HepG2 (cell line): ENCODE measurements at regions not wholly inside any gene's neighbourhood (a gene's known extent, or its start where the extent isn't known, plus 50 kb on each side); places are given as distances from the start of the nearest gene placed in this dataset.

Experiments used
- ATAC-seq: fragments of 200-7000 bp; cut with Tn5 transposase; 3 replicates; pipeline ENCODE4 v1.9.1; 2020; ENCODE audit warnings: mild to moderate bottlenecking, moderate library complexity
- BruUV-seq: library from RNA; stranded (reverse); fragments of 400-500 nt; replicated peaks from 2 replicates; lab custom pipeline; 2021; lab: Mats Ljungman, UMichigan
- CTCF ChIA-PET: fragments of 300-600 bp; formaldehyde crosslinking; extraction: SDS; loops from one replicate; lab custom pipeline; 2021; ENCODE audit warnings: low total read pairs, inconsistent platforms, low intra/inter-chr PET ratio; lab: Yijun Ruan, JAX
- POLR2A ChIA-PET: fragments of 350-600 bp; sonication (Branson Sonifier 250); formaldehyde crosslinking; loops from one replicate; lab custom pipeline; 2020; ENCODE audit warnings: antibody characterized with exemption, inconsistent platforms; lab: Yijun Ruan, JAX
- DNase-seq: peaks from one replicate; pipeline ENCODE4 v3.0.0-alpha.2; 2015; ENCODE audit warnings: low spot score
- FAIRE-seq: peaks from 3 replicates; lab custom pipeline; 2011; peaks lifted over from hg19 to GRCh38; lab: Jason Lieb, UNC
- H2AFZ ChIP-seq: one replicate; pipeline ENCODE4 v1.6.1; 2011; ENCODE audit warnings: low read length, inconsistent platforms
- H3K27ac ChIP-seq: fragments of 300-600 bp; 3 replicates; pipeline ENCODE4 v1.8.0; 2011; ENCODE audit warnings: mixed run types, mild to moderate bottlenecking, mixed read lengths, low read length, inconsistent platforms; ENCODE audit not compliant: insufficient read depth; ENCODE audit errors: extremely low read length
- H3K27me3 ChIP-seq, 2 experiments: fragments of 200-600 bp in 1 of 2; 2 replicates in 1 of 2; 3 replicates in 1 of 2; pipeline versions ENCODE4 v1.6.0 to v1.8.0; 2011; ENCODE audit warnings: low read length in 2 of 2, mild to moderate bottlenecking in 2 of 2, moderate library complexity in 2 of 2, inconsistent platforms in 1 of 2; ENCODE audit not compliant: insufficient read depth in 2 of 2, control insufficient read depth in 1 of 2
- H3K36me3 ChIP-seq, 2 experiments: fragments of 200-600 bp in 1 of 2; replicated peaks in 1 of 2; 2 replicates in 1 of 2; 3 replicates in 1 of 2; pipeline versions ENCODE4 v1.5.1 to v1.8.0; 2011; ENCODE audit warnings: low read length in 2 of 2, inconsistent platforms in 1 of 2; ENCODE audit not compliant: insufficient read depth in 2 of 2, control insufficient read depth in 1 of 2
- H3K4me1 ChIP-seq: 2 replicates; pipeline ENCODE4 v1.5.1; 2012; ENCODE audit warnings: low read length, inconsistent platforms; ENCODE audit not compliant: insufficient read depth
- H3K4me2 ChIP-seq: 2 replicates; pipeline ENCODE4 v1.6.0; 2011; ENCODE audit warnings: low read depth, low read length, inconsistent platforms
- H3K4me3 ChIP-seq, 3 experiments: fragments of 200-600 bp in 1 of 3; sonication (generic), shearing (Covaris generic) in 1 of 3; replicated peaks in 1 of 3; 2 replicates each; pipeline ENCODE4 v1.5.1; 2011 to 2016; ENCODE audit warnings: low read length in 3 of 3, inconsistent platforms in 2 of 3, low read depth in 2 of 3, mild to moderate bottlenecking in 2 of 3, control low read depth in 1 of 3, mixed read lengths in 1 of 3; ENCODE audit not compliant: insufficient read depth in 1 of 3
- H3K79me2 ChIP-seq: one replicate; pipeline ENCODE4 v1.6.1; 2011; ENCODE audit warnings: low read length, inconsistent platforms; ENCODE audit not compliant: insufficient read depth
- H3K9ac ChIP-seq: 2 replicates; pipeline ENCODE4 v1.6.0; 2011; ENCODE audit warnings: mild to moderate bottlenecking, low read depth, low read length, inconsistent platforms; ENCODE audit not compliant: insufficient read depth
- H3K9me3 ChIP-seq: 2 replicates; pipeline ENCODE4 v1.5.1; 2012; ENCODE audit warnings: mild to moderate bottlenecking, low read length
- H4K20me1 ChIP-seq: 2 replicates; pipeline ENCODE4 v1.6.0; 2011; ENCODE audit warnings: inconsistent platforms, mild to moderate bottlenecking, low read length, moderate library complexity; ENCODE audit not compliant: insufficient read depth
- CENPX ChIP-seq: sonication (generic); formaldehyde crosslinking; IDR thresholded peaks from 2 replicates; pipeline ENCODE4 v1.9.0; 2021; ENCODE audit warnings: mild to moderate bottlenecking, missing genetic modification reagents, moderate library complexity
- EEA1 ChIP-seq: sonication (generic); formaldehyde crosslinking; IDR thresholded peaks from 2 replicates; pipeline ENCODE4 v1.5.1; 2020; ENCODE audit warnings: mild to moderate bottlenecking, missing genetic modification reagents, borderline replicate concordance
- HNRNPL ChIP-seq: fragments of 200-400 bp; formaldehyde crosslinking; IDR thresholded peaks from 2 replicates; pipeline ENCODE4 v1.6.1; 2017; ENCODE audit warnings: mild to moderate bottlenecking, low read depth, low read length
- NKX3-1 ChIP-seq: sonication (generic); formaldehyde crosslinking; IDR thresholded peaks from 2 replicates; pipeline ENCODE4 v1.5.0; 2020; ENCODE audit warnings: missing genetic modification reagents
- PPARG ChIP-seq: conservative IDR thresholded peaks from 2 replicates; pipeline ENCODE4 v1.6.1; 2016; ENCODE audit warnings: missing biosample characterization, missing genetic modification reagents
- RARG ChIP-seq: sonication (generic); formaldehyde crosslinking; IDR thresholded peaks from 2 replicates; pipeline ENCODE4 v1.4.0; 2020; ENCODE audit warnings: low read depth, mild to moderate bottlenecking, missing genetic modification reagents
- REL ChIP-seq: sonication (generic); formaldehyde crosslinking; conservative IDR thresholded peaks from 2 replicates; pipeline ENCODE4 v1.8.0; 2022; ENCODE audit warnings: mild to moderate bottlenecking, missing genetic modification reagents, moderate library complexity
- ZNF296 ChIP-seq: sonication (generic); formaldehyde crosslinking; conservative IDR thresholded peaks from 2 replicates; pipeline ENCODE4 v1.5.0; 2020; ENCODE audit warnings: mild to moderate bottlenecking, missing genetic modification reagents
- ZNF333 ChIP-seq: sonication (generic); formaldehyde crosslinking; IDR thresholded peaks from 2 replicates; pipeline ENCODE4 v1.4.0; 2020; ENCODE audit warnings: mild to moderate bottlenecking, missing genetic modification reagents, borderline replicate concordance
- ZNF451 ChIP-seq: sonication (generic); formaldehyde crosslinking; IDR thresholded peaks from 2 replicates; pipeline ENCODE4 v1.5.0; 2020; ENCODE audit warnings: mild to moderate bottlenecking, missing genetic modification reagents
- ZNF709 ChIP-seq: sonication (generic); formaldehyde crosslinking; IDR thresholded peaks from 2 replicates; pipeline ENCODE4 v1.5.0; 2020; ENCODE audit warnings: mild to moderate bottlenecking, missing genetic modification reagents
- WGBS: methylation state at CpG from one replicate; pipeline ENCODE4 v1.1.6; 2017; ENCODE audit warnings: low lambda C conversion rate; 5-methylcytosine and 5-hydroxymethylcytosine counted together
- in situ Hi-C: cut with HindIII; loops from 2 replicates; pipeline ENCODE4 v1.10.0; 2017; ENCODE audit warnings: low pct_unique_long_range_greater_than_20kb; ENCODE audit not compliant: extremely low pct_ligation_motif_present
- intact Hi-C: fragments of 100-400 bp; cut with micrococcal nuclease; formaldehyde crosslinking; loops from one replicate; pipeline ENCODE4 v1.10.0; 2022; ENCODE audit not compliant: unreplicated experiment

GRCh38 chr1:73065339-73066041, 783.2 kb upstream of the NEGR1 start:
- no peaks in the 10 kb centered on the region for H4K20me1 ChIP-seq
- intact Hi-C loops (no loop called here), in situ Hi-C loops (no loop called here)
- ChIA-PET POLR2A (no interaction called here), CTCF (no interaction called here)
- WGBS, result 4% methylated on average over 9 of the region's 9 CpGs
- H3K9me3 ChIP-seq, result peaks cover 69% of the 10 kb centered on the region
- no peaks in the 10 kb centered on the region for H3K36me3 ChIP-seq
- DNase-seq (no peak), ATAC-seq (no peak), FAIRE-seq (no peak)
- no peaks in the 10 kb centered on the region for H3K79me2 ChIP-seq
- no peaks in the 10 kb centered on the region for H3K4me1 ChIP-seq
- H3K9ac ChIP-seq, result no peak overlapping the region
- no peaks in the 10 kb centered on the region for H3K27me3 ChIP-seq
- no peak overlapping the region for H3K4me2 ChIP-seq
- no peak overlapping the region for H3K27ac ChIP-seq
- TF ChIP-seq RARG (no peak), ZNF333 (CRISPR knock-in tag) (no peak)
- TF ChIP-seq, all 625 proteins: peak for 0
- no peak overlapping the region for H3K4me3 ChIP-seq
- BruUV-seq, result no TSS peak
- H2AFZ ChIP-seq, result no peak overlapping the region

GRCh38 chr1:73056826-73057225, 774.5 kb upstream of the NEGR1 start:
- Histone ChIP-seq H3K27ac (no peak overlapping the region), H3K4me3 (no peak overlapping the region), H3K9ac (no peak overlapping the region), H3K27me3 (no peaks in the 10 kb centered on the region), H4K20me1 (no peaks in the 10 kb centered on the region), H3K9me3 (peaks cover 77% of the 10 kb centered on the region), H3K36me3 (no peaks in the 10 kb centered on the region), H3K4me2 (no peak overlapping the region), H3K4me1 (no peaks in the 10 kb centered on the region), H2AFZ (no peak overlapping the region), H3K79me2 (no peaks in the 10 kb centered on the region)
- FAIRE-seq (no peak), ATAC-seq (no peak), DNase-seq (no peak)
- ChIA-PET POLR2A (no interaction called here), CTCF (no interaction called here)
- in situ Hi-C loops (no loop called here), intact Hi-C loops (no loop called here)
- no peak for TF ChIP-seq PPARG (CRISPR knock-in tag)
- no peak for TF ChIP-seq HNRNPL
- TF ChIP-seq ZNF709 (CRISPR knock-in tag), result no peak
- TF ChIP-seq REL (CRISPR knock-in tag), result no peak
- TF ChIP-seq NKX3-1 (CRISPR knock-in tag), result no peak
- no peak for TF ChIP-seq CENPX (CRISPR knock-in tag)
- no peak for TF ChIP-seq ZNF451 (CRISPR knock-in tag)
- TF ChIP-seq ZNF296 (CRISPR knock-in tag), result no peak
- TF ChIP-seq EEA1 (CRISPR knock-in tag), result no peak
- WGBS, result 4% methylated on average over 1 of the region's 1 CpG
- BruUV-seq, result no TSS peak
